ENCODE measurements at regions not wholly inside any gene's neighbourhood (a gene's known extent, or its start where the extent isn't known, plus 50 kb on each side); places are given as distances from the start of the nearest gene placed in this dataset.

DNA sequence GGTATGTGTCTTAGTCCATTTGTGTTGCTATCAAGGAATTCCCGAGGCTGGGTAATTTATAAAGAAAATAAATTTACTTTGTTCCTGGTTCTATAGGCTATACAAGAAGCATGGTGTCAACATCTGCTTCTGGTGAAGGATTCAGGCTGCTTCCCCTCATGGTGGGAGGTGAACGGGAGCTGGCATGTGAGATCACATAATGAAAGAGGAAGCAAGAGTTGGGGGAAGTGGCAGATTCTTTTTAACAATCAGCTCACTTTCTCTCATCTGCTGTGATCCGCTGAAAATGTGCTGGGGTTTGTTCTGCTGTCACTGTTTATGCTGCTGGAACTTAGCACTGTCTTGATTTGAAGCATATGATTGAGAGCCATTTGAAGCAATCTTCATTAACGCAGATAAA, 730.0 kb upstream of the SORCS1 start:
- WGBS (ENCODE audit: insufficient coverage): no CpG with 5 or more reads among the region's 4 CpGs
- H3K27me3 Mint-ChIP-seq: no peaks in the 10 kb centered on the region
- peaks cover 0 to 3% (median 0%) of the 10 kb centered on the region in 3 donors for H3K9me3 ChIP-seq (ENCODE audit: control extremely low read depth in 1 of 3, control insufficient read depth in 2 of 3, insufficient read depth in 1 of 3, low read length in 2 of 3)
- no peaks in the 10 kb centered on the region for H3K36me3 ChIP-seq (replicated peaks in 1 of 2; ENCODE audit: control extremely low read depth in 1 of 2, control insufficient read depth in 1 of 2, extremely low read depth in 1 of 2, insufficient read depth in 2 of 2, low read length in 1 of 2)
- H3K4me3 ChIP-seq (ENCODE audit: control extremely low read depth in 1 of 5, extremely low read depth in 1 of 5, insufficient read depth in 1 of 5, low read depth in 2 of 5, low read length in 4 of 5): no peak overlapping the region
- H3K4me1 ChIP-seq (ENCODE audit: control insufficient read depth in 2 of 2, insufficient read depth in 2 of 2, low read length in 2 of 2): no peaks in the 10 kb centered on the region
- H2AFZ ChIP-seq (ENCODE audit: insufficient read depth, low read depth, low read length, poor library complexity, severe bottlenecking): no peak overlapping the region
- intact Hi-C loops (cut with micrococcal nuclease): no loop called here
- no peak overlapping the region for H3K4me3 Mint-ChIP-seq
- H3K9me3 Mint-ChIP-seq (ENCODE audit: insufficient read depth): no peaks in the 10 kb centered on the region
- ChIA-PET CTCF (no interaction called here), POLR2A (no interaction called here)
- no peak overlapping the region for H3K27ac ChIP-seq (ENCODE audit: low read length in 2 of 2)
- H3K27me3 ChIP-seq (replicated peaks in 1 of 4; ENCODE audit: control extremely low read depth in 1 of 4, control insufficient read depth in 3 of 4, insufficient read depth in 4 of 4, low read length in 3 of 4): no peaks in the 10 kb centered on the region
- DNase-seq: peak; percentile 21
- no peaks in the 10 kb centered on the region for H4K20me1 ChIP-seq (ENCODE audit: control insufficient read depth, insufficient read depth, low read length, poor library complexity, severe bottlenecking)
- H3K79me2 ChIP-seq (ENCODE audit: control insufficient read depth, insufficient read depth, low read length): no peaks in the 10 kb centered on the region
- peaks cover 3% of the 10 kb centered on the region for H3K4me1 Mint-ChIP-seq
- no peak for TF ChIP-seq EZH2 (IDR thresholded peaks at IDR 0.05; ENCODE audit: borderline replicate concordance, insufficient read depth, low read depth, low read length, poor library complexity, severe bottlenecking)
- TF ChIP-seq, protein P1, sequence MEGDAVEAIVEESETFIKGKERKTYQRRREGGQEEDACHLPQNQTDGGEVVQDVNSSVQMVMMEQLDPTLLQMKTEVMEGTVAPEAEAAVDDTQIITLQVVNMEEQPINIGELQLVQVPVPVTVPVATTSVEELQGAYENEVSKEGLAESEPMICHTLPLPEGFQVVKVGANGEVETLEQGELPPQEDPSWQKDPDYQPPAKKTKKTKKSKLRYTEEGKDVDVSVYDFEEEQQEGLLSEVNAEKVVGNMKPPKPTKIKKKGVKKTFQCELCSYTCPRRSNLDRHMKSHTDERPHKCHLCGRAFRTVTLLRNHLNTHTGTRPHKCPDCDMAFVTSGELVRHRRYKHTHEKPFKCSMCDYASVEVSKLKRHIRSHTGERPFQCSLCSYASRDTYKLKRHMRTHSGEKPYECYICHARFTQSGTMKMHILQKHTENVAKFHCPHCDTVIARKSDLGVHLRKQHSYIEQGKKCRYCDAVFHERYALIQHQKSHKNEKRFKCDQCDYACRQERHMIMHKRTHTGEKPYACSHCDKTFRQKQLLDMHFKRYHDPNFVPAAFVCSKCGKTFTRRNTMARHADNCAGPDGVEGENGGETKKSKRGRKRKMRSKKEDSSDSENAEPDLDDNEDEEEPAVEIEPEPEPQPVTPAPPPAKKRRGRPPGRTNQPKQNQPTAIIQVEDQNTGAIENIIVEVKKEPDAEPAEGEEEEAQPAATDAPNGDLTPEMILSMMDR (IDR thresholded peaks at IDR 0.05): no peak
- no peak overlapping the region for H3K27ac Mint-ChIP-seq
- no peak overlapping the region for H3K9ac ChIP-seq (ENCODE audit: low read length)
- H3K4me2 ChIP-seq (replicated peaks; ENCODE audit: low read depth, low read length, poor library complexity, severe bottlenecking): no peak overlapping the region
- no peak for ATAC-seq (ENCODE audit: low read depth)

DNA sequence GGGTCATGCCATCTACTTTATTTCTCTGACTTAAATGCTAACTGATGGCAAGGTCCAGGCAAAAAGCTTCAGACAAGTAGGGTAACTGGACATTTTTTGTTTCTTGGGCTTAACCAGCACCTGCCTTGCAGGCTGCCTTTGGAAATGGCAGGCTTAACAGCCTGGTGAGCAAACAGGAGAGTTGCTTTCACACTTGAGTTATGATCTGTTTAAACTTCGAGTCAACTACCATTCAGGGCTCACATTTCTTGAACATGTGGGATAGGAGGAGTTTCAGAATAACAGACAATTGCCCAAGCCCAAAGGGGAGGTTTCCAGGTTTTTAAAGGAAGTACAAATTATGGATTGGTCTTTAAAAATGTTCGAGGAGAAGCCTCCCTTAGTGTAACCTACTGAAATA, 724.6 kb upstream of the SORCS1 start:
- H3K27me3 Mint-ChIP-seq: no peaks in the 10 kb centered on the region
- Histone ChIP-seq H3K9me3 (ENCODE audit: control extremely low read depth in 1 of 3, control insufficient read depth in 2 of 3, insufficient read depth in 1 of 3, low read length in 2 of 3) (no peaks in the 10 kb centered on the region), H3K27me3 (replicated peaks in 1 of 4; ENCODE audit: control extremely low read depth in 1 of 4, control insufficient read depth in 3 of 4, insufficient read depth in 4 of 4, low read length in 3 of 4) (no peaks in the 10 kb centered on the region), H3K4me1 (ENCODE audit: control insufficient read depth in 2 of 2, insufficient read depth in 2 of 2, low read length in 2 of 2) (no peaks in the 10 kb centered on the region), H3K9ac (ENCODE audit: low read length) (no peak overlapping the region), H2AFZ (ENCODE audit: insufficient read depth, low read depth, low read length, poor library complexity, severe bottlenecking) (no peak overlapping the region), H3K79me2 (ENCODE audit: control insufficient read depth, insufficient read depth, low read length) (no peaks in the 10 kb centered on the region), H3K27ac (ENCODE audit: low read length in 2 of 2) (no peak overlapping the region), H4K20me1 (ENCODE audit: control insufficient read depth, insufficient read depth, low read length, poor library complexity, severe bottlenecking) (no peaks in the 10 kb centered on the region), H3K4me3 (ENCODE audit: control extremely low read depth in 1 of 5, extremely low read depth in 1 of 5, insufficient read depth in 1 of 5, low read depth in 2 of 5, low read length in 4 of 5) (no peak overlapping the region), H3K4me2 (replicated peaks; ENCODE audit: low read depth, low read length, poor library complexity, severe bottlenecking) (no peak overlapping the region), H3K36me3 (replicated peaks in 1 of 2; ENCODE audit: control extremely low read depth in 1 of 2, control insufficient read depth in 1 of 2, extremely low read depth in 1 of 2, insufficient read depth in 2 of 2, low read length in 1 of 2) (no peaks in the 10 kb centered on the region)
- DNase-seq (no peak), ATAC-seq (ENCODE audit: low read depth) (no peak)
- intact Hi-C loops (cut with micrococcal nuclease): no loop called here
- TF ChIP-seq, protein P1 (IDR thresholded peaks at IDR 0.05): no peak
- POLR2A ChIA-PET: no interaction called here
- WGBS (ENCODE audit: insufficient coverage): no CpG with 5 or more reads among the region's 2 CpGs
- no peaks in the 10 kb centered on the region for H3K4me1 Mint-ChIP-seq
- CTCF ChIA-PET: no interaction called here
- H3K9me3 Mint-ChIP-seq (ENCODE audit: insufficient read depth): peaks cover 2% of the 10 kb centered on the region
- no peak overlapping the region for H3K4me3 Mint-ChIP-seq
- no peak overlapping the region for H3K27ac Mint-ChIP-seq

Measured in B cell (primary cell).